Activated CD8-positive, alpha-beta T cell treated with anti-CD3 and anti-CD28 coated beads for 36 hours (primary cell): ENCODE measurements at regions not wholly inside any gene's neighbourhood (a gene's known extent, or its start where the extent isn't known, plus 50 kb on each side); places are given as distances from the start of the nearest gene placed in this dataset.
"Not testable (repeated sequence)": the region's sequence is repeated elsewhere in the genome, so short reads cannot be mapped to it uniquely, and the experiment has no call there.

Experiments used
- ATAC-seq: fragments of 200-7000 bp; cut with Tn5 transposase; one replicate; pipeline ENCODE4 v1.10.0; 2021; ENCODE audit warnings: mild to moderate bottlenecking, moderate library complexity
- CTCF ChIA-PET: fragments of 350-600 bp; sonication (Branson Sonifier 250); formaldehyde crosslinking; loops from one replicate; lab custom pipeline; 2021; ENCODE audit warnings: antibody characterized with exemption; lab: Charles Lee
- POLR2A ChIA-PET: fragments of 350-600 bp; sonication (Branson Sonifier 250); formaldehyde crosslinking; loops from one replicate; lab custom pipeline; 2021; ENCODE audit warnings: antibody characterized with exemption; lab: Charles Lee
- DNase-seq: peaks from one replicate; pipeline ENCODE4 v3.0.0-alpha.2; 2020
- H3K27ac Mint-ChIP-seq: one replicate; pipeline ENCODE4 v1.8.0; 2021; ENCODE audit warnings: mild to moderate bottlenecking, mixed read lengths
- H3K27me3 Mint-ChIP-seq: one replicate; pipeline ENCODE4 v1.8.0; 2021; ENCODE audit warnings: mixed read lengths
- H3K36me3 Mint-ChIP-seq: one replicate; pipeline ENCODE4 v1.8.0; 2021; ENCODE audit warnings: low read depth, mixed read lengths
- H3K4me1 Mint-ChIP-seq: one replicate; pipeline ENCODE4 v1.8.0; 2021; ENCODE audit warnings: low read depth, mixed read lengths
- H3K4me3 Mint-ChIP-seq: one replicate; pipeline ENCODE4 v1.8.0; 2021; ENCODE audit warnings: mild to moderate bottlenecking, moderate library complexity, mixed read lengths
- H3K9me3 Mint-ChIP-seq: one replicate; pipeline ENCODE4 v1.8.0; 2021; ENCODE audit warnings: mixed read lengths
- CTCF ChIP-seq: fragments of 200-600 bp; IDR thresholded peaks from one replicate; pipeline ENCODE4 v1.8.0; 2022; ENCODE audit warnings: antibody characterized with exemption, mild to moderate bottlenecking
- intact Hi-C: fragments of 100-400 bp; cut with micrococcal nuclease; formaldehyde crosslinking; loops from one replicate; pipeline ENCODE4 v1.10.0; 2022

- ChIA-PET POLR2A (no interaction called here), CTCF (no interaction called here)
- no peaks in the 10 kb centered on the region for H3K4me1 Mint-ChIP-seq
- ATAC-seq (no peak), DNase-seq (no peak)
- no peak overlapping the region for H3K27ac Mint-ChIP-seq
- peaks cover 2% of the 10 kb centered on the region for H3K27me3 Mint-ChIP-seq
- intact Hi-C loops, result no loop called here
- no peak for TF ChIP-seq CTCF
- no peaks in the 10 kb centered on the region for H3K36me3 Mint-ChIP-seq
- no peak overlapping the region for H3K4me3 Mint-ChIP-seq
- no peaks in the 10 kb centered on the region for H3K9me3 Mint-ChIP-seq
Observed at GRCh38 chr9:75500479-75500878, 390.0 kb upstream of the PCSK5 start.

DNA sequence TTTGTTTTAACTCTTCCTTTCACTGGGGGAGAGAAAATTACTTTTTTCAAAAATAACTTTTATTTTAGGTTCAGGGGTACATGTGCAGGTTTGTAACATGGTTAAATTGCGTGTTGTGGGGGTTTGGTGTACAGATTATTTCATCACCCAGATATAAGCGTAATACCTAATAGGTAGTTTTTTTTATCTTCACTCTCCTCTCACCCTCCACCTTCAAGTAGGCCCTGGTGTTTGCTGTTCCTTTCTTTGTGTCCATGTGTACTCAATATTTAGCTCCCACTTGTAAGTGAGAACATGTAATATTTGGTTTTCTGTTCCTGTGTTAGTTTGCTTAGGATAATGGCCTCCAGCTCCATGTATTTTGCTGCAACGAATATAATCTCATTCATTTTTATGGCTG lies 389.5 kb upstream of the PCSK5 start:
- CTCF ChIA-PET, H3K4me3 Mint-ChIP-seq, H3K4me1 Mint-ChIP-seq, DNase-seq, POLR2A ChIA-PET, H3K27ac Mint-ChIP-seq, H3K9me3 Mint-ChIP-seq, ATAC-seq, intact Hi-C loops, H3K36me3 Mint-ChIP-seq, H3K27me3 Mint-ChIP-seq: not testable (repeated sequence)

GRCh38 chr9:75504721-75505120 lies 385.8 kb upstream of the PCSK5 start:
- ChIA-PET CTCF (no interaction called here), POLR2A (no interaction called here)
- no peak overlapping the region for H3K27ac Mint-ChIP-seq
- no peaks in the 10 kb centered on the region for H3K9me3 Mint-ChIP-seq
- H3K36me3 Mint-ChIP-seq, result no peaks in the 10 kb centered on the region
- H3K4me3 Mint-ChIP-seq, result no peak overlapping the region
- ATAC-seq, result no peak
- H3K4me1 Mint-ChIP-seq, result no peaks in the 10 kb centered on the region
- TF ChIP-seq CTCF, result no peak
- H3K27me3 Mint-ChIP-seq, result peaks cover 3% of the 10 kb centered on the region
- intact Hi-C loops, result no loop called here
- DNase-seq, result no peak

DNA sequence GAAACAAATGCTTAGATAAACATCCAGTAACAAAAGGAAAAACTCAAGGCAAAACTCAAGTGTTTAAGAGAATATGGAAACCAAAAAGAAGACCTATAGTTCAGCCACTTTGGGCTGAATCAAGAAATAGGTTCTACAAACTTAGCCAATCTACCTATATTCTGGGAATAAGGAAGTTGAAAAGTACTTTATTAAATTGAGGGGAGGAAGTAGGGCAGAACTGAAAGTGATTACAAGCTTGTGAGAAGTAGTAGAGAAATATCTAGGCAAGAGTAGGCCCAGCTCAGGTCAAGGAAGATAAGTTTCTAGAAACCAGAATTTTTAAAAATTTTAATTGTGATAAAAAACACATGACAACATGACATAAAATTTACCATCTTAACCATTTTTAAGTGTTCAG lies 384.8 kb upstream of the PCSK5 start:
- POLR2A ChIA-PET, result no interaction called here
- Mint-ChIP-seq H3K9me3 (no peaks in the 10 kb centered on the region), H3K27ac (no peak overlapping the region), H3K36me3 (no peaks in the 10 kb centered on the region), H3K4me3 (no peak overlapping the region), H3K27me3 (peaks cover 3% of the 10 kb centered on the region), H3K4me1 (no peaks in the 10 kb centered on the region)
- no peak for TF ChIP-seq CTCF
- intact Hi-C loops, result no loop called here
- ATAC-seq, result no peak
- CTCF ChIA-PET, result no interaction called here
- DNase-seq, result no peak

- no peak overlapping the region for H3K4me3 Mint-ChIP-seq
- no peaks in the 10 kb centered on the region for H3K36me3 Mint-ChIP-seq
- H3K27ac Mint-ChIP-seq, result no peak overlapping the region
- POLR2A ChIA-PET, result no interaction called here
- H3K27me3 Mint-ChIP-seq, result peaks cover 3% of the 10 kb centered on the region
- CTCF ChIA-PET, result no interaction called here
- ATAC-seq (no peak), DNase-seq (no peak)
- no peaks in the 10 kb centered on the region for H3K9me3 Mint-ChIP-seq
- intact Hi-C loops, result no loop called here
- H3K4me1 Mint-ChIP-seq, result no peaks in the 10 kb centered on the region
- no peak for TF ChIP-seq CTCF
Observed at GRCh38 chr9:75529463-75529862, 361.0 kb upstream of the PCSK5 start.

DNA sequence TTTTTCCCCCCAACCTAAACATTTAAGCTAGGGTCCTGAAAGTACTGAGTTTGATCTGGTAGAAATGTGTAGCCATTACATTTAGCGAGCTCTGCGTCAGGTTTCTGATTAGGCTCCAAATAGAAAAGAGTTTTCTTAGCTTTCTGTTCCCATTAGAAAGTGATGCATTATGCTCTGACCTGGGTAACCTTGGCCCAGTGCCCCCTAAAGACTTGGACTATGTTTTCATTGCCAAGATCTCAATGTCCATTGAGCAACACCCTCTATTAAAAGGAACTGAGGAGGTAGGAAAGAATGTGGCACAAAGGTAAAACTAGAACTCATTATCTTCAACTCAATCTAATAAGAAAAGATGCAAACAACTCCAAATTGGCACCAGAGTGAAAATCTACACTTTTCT lies 358.9 kb upstream of the PCSK5 start:
- POLR2A ChIA-PET, result no interaction called here
- intact Hi-C loops, result no loop called here
- no peak for TF ChIP-seq CTCF
- Mint-ChIP-seq H3K4me1 (no peaks in the 10 kb centered on the region), H3K4me3 (no peak overlapping the region), H3K36me3 (no peaks in the 10 kb centered on the region), H3K9me3 (no peaks in the 10 kb centered on the region), H3K27me3 (no peaks in the 10 kb centered on the region), H3K27ac (no peak overlapping the region)
- no peak for DNase-seq
- CTCF ChIA-PET, result no interaction called here
- no peak for ATAC-seq
